ENCODE measurements at regions not wholly inside any gene's neighbourhood (a gene's known extent, or its start where the extent isn't known, plus 50 kb on each side); places are given as distances from the start of the nearest gene placed in this dataset.

GRCh38 chr2:19033240-19033639 lies 325.2 kb downstream of the OSR1 start:
- no peaks in the 10 kb centered on the region for H3K9me3 ChIP-seq (ENCODE audit: insufficient read depth, low read depth, low read length)
- 95% methylated on average over 3 of the region's 3 CpGs for WGBS
- no peaks in the 10 kb centered on the region for H3K4me1 ChIP-seq (ENCODE audit: insufficient read depth, low read length)
- H3K36me3 ChIP-seq (ENCODE audit: insufficient read depth, low read length), result no peaks in the 10 kb centered on the region
- no peak overlapping the region for H3K27ac ChIP-seq (ENCODE audit: low read depth, low read length)
- no peak overlapping the region for H3K4me3 ChIP-seq (ENCODE audit: low read length)
- no peaks in the 10 kb centered on the region for H3K27me3 ChIP-seq (ENCODE audit: insufficient read depth, low read length)
- H3K9ac ChIP-seq (ENCODE audit: low read depth, low read length), result no peak overlapping the region

- Histone ChIP-seq H3K27ac (ENCODE audit: low read depth, low read length) (no peak overlapping the region), H3K36me3 (ENCODE audit: insufficient read depth, low read length) (no peaks in the 10 kb centered on the region), H3K9me3 (ENCODE audit: insufficient read depth, low read depth, low read length) (no peaks in the 10 kb centered on the region), H3K27me3 (ENCODE audit: insufficient read depth, low read length) (no peaks in the 10 kb centered on the region), H3K4me3 (ENCODE audit: low read length) (no peak overlapping the region), H3K4me1 (ENCODE audit: insufficient read depth, low read length) (no peaks in the 10 kb centered on the region), H3K9ac (ENCODE audit: low read depth, low read length) (no peak overlapping the region)
- 87% methylated on average over 1 of the region's 1 CpG for WGBS
These were observed 326.8 kb downstream of the OSR1 start for GRCh38 chr2:19031642-19032041.

- no peaks in the 10 kb centered on the region for H3K9me3 ChIP-seq (ENCODE audit: insufficient read depth, low read depth, low read length)
- H3K4me1 ChIP-seq (ENCODE audit: insufficient read depth, low read length), result no peaks in the 10 kb centered on the region
- H3K9ac ChIP-seq (ENCODE audit: low read depth, low read length), result no peak overlapping the region
- WGBS, result 93% methylated on average over 3 of the region's 3 CpGs
- no peak overlapping the region for H3K4me3 ChIP-seq (ENCODE audit: low read length)
- H3K36me3 ChIP-seq (ENCODE audit: insufficient read depth, low read length), result no peaks in the 10 kb centered on the region
- no peak overlapping the region for H3K27ac ChIP-seq (ENCODE audit: low read depth, low read length)
- no peaks in the 10 kb centered on the region for H3K27me3 ChIP-seq (ENCODE audit: insufficient read depth, low read length)
These were observed 328.8 kb downstream of the OSR1 start for GRCh38 chr2:19029655-19030054.

DNA sequence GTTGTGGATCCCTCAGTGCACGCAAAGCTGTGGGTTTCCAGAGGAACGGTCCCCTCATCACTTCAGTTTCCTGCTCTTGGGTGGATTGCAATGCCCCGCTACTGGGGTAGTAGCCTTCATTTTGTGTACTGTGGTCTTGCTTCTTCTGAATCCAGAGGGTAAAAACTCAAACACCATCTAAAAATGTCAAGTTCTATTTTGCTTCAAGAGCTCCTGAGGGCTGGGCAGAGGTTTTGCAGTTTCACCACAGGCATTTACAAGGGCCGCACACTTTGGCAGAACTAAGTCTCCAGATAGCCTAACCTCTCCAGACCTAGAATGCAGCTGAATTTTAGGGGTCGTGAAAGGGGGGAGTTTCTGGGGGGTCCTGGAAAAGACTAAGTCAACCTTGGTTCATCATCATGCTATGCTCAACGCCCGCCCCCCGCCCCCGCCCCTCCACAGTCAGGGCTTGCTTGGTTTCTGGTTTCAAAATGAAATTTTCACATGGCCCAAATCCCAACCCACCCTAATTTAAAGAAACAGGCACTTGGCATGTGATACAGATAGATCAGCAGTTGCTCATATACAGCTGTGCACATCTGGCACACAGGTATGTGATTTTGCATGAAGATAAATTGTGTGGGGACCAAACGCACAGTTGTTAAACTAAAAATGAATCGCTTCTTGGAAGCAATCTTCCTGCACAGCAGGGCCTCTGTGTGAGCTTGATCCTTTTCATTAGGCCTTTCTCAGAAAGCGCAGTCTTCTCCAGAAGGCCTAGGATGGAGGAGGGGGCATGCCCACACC lies 329.6 kb downstream of the OSR1 start:
- Histone ChIP-seq H3K27me3 (ENCODE audit: insufficient read depth, low read length) (no peaks in the 10 kb centered on the region), H3K36me3 (ENCODE audit: insufficient read depth, low read length) (no peaks in the 10 kb centered on the region), H3K9ac (ENCODE audit: low read depth, low read length) (no peak overlapping the region), H3K4me1 (ENCODE audit: insufficient read depth, low read length) (no peaks in the 10 kb centered on the region), H3K9me3 (ENCODE audit: insufficient read depth, low read depth, low read length) (no peaks in the 10 kb centered on the region), H3K27ac (ENCODE audit: low read depth, low read length) (no peak overlapping the region), H3K4me3 (ENCODE audit: low read length) (no peak overlapping the region)
- WGBS, result 89% methylated on average over 12 of the region's 12 CpGs

DNA sequence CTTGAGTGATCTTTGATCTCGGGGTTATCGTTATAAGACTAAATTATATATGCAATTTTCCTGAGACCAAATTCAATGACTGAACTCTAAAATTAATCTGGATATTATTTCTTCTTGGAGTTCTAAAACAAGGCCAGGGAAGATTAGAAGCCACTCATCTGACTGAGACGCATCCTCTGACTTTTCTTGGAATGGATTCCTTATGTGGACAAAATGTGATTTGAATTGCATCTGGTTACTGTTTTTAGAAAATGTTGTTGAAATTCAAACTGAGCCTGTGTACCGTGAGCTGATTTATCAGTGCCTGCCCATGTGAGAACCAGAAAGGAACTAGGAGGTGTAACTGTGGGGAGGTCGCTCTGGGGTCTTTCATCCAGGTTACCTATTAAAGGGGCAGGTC lies 330.8 kb downstream of the OSR1 start:
- WGBS, result 95% methylated on average over 5 of the region's 5 CpGs
- Histone ChIP-seq H3K4me3 (ENCODE audit: low read length) (no peak overlapping the region), H3K9ac (ENCODE audit: low read depth, low read length) (no peak overlapping the region), H3K9me3 (ENCODE audit: insufficient read depth, low read depth, low read length) (no peaks in the 10 kb centered on the region), H3K36me3 (ENCODE audit: insufficient read depth, low read length) (no peaks in the 10 kb centered on the region), H3K27me3 (ENCODE audit: insufficient read depth, low read length) (no peaks in the 10 kb centered on the region), H3K4me1 (ENCODE audit: insufficient read depth, low read length) (no peaks in the 10 kb centered on the region), H3K27ac (ENCODE audit: low read depth, low read length) (no peak overlapping the region)

DNA sequence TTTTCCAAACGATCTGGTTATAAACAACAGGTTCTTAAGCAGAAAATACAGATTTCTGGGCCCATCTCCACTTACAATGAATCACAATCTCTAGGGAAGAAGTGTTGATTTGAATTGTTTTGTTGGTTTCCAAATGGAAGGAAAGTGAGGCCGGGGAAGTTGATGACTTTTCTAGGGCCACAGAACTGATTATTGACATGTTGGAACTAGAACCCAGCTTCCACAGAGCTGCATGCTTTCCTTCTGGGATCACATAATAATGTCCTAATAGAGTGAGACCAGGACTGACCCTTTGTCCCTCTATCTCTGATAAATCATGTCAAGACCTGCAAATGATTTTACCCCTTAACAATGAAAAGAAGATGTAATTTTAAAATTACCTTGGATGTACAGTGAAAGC lies 332.2 kb downstream of the OSR1 start:
- Histone ChIP-seq H3K9ac (ENCODE audit: low read depth, low read length) (no peak overlapping the region), H3K4me1 (ENCODE audit: insufficient read depth, low read length) (no peaks in the 10 kb centered on the region), H3K36me3 (ENCODE audit: insufficient read depth, low read length) (no peaks in the 10 kb centered on the region), H3K27ac (ENCODE audit: low read depth, low read length) (no peak overlapping the region), H3K4me3 (ENCODE audit: low read length) (no peak overlapping the region), H3K27me3 (ENCODE audit: insufficient read depth, low read length) (no peaks in the 10 kb centered on the region), H3K9me3 (ENCODE audit: insufficient read depth, low read depth, low read length) (no peaks in the 10 kb centered on the region)
- WGBS, result 95% methylated on average over 1 of the region's 2 CpGs

DNA sequence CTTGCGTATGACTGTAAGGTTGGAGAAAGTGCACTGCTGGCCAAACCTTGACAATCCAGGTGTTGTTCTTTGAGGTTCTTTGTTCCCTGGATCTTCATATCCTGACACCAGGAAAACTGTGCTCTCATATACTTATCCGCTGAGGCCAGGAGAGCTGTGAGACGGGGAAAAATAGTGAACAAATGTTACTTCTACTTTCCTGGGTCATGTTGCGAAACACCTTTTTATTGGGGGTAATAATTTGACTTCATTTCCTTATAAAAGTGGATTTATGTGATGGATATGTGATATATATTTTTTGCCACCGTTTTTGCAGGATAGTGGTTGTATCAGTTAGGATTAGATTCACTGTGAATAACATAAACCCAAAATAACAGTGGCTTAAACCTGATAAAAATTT lies 336.1 kb downstream of the OSR1 start:
- Histone ChIP-seq H3K27me3 (ENCODE audit: insufficient read depth, low read length) (no peaks in the 10 kb centered on the region), H3K27ac (ENCODE audit: low read depth, low read length) (no peak overlapping the region), H3K9me3 (ENCODE audit: insufficient read depth, low read depth, low read length) (no peaks in the 10 kb centered on the region), H3K4me1 (ENCODE audit: insufficient read depth, low read length) (peaks cover 5% of the 10 kb centered on the region; the same call in 1 of the 2 replicates), H3K36me3 (ENCODE audit: insufficient read depth, low read length) (no peaks in the 10 kb centered on the region), H3K4me3 (ENCODE audit: low read length) (no peak overlapping the region), H3K9ac (ENCODE audit: low read depth, low read length) (no peak overlapping the region)
- 100% methylated on average over 4 of the region's 5 CpGs for WGBS

- H3K4me3 ChIP-seq (ENCODE audit: low read length), result no peak overlapping the region
- no peaks in the 10 kb centered on the region for H3K36me3 ChIP-seq (ENCODE audit: insufficient read depth, low read length)
These were observed 336.7 kb downstream of the OSR1 start for GRCh38 chr2:19021721-19022120.

GRCh38 chr2:19021100-19021476 lies 337.3 kb downstream of the OSR1 start:
- Histone ChIP-seq H3K27ac (ENCODE audit: low read depth, low read length) (no peak overlapping the region), H3K9ac (ENCODE audit: low read depth, low read length) (no peak overlapping the region), H3K36me3 (ENCODE audit: insufficient read depth, low read length) (no peaks in the 10 kb centered on the region), H3K4me1 (ENCODE audit: insufficient read depth, low read length) (peaks cover 5% of the 10 kb centered on the region; the same call in 1 of the 2 replicates), H3K4me3 (ENCODE audit: low read length) (no peak overlapping the region), H3K9me3 (ENCODE audit: insufficient read depth, low read depth, low read length) (no peaks in the 10 kb centered on the region), H3K27me3 (ENCODE audit: insufficient read depth, low read length) (no peaks in the 10 kb centered on the region)
- 86% methylated on average over 4 of the region's 4 CpGs for WGBS

More at GRCh38 chr2:19021721-19022120, 336.7 kb downstream of the OSR1 start:
- Histone ChIP-seq H3K27ac (ENCODE audit: low read depth, low read length) (no peak overlapping the region), H3K27me3 (ENCODE audit: insufficient read depth, low read length) (no peaks in the 10 kb centered on the region), H3K4me1 (ENCODE audit: insufficient read depth, low read length) (peaks cover 5% of the 10 kb centered on the region; the same call in 1 of the 2 replicates), H3K9me3 (ENCODE audit: insufficient read depth, low read depth, low read length) (no peaks in the 10 kb centered on the region), H3K9ac (ENCODE audit: low read depth, low read length) (no peak overlapping the region)
- WGBS, result 94% methylated on average over 4 of the region's 5 CpGs

GRCh38 chr2:19020144-19021099 lies 338.0 kb downstream of the OSR1 start:
- Histone ChIP-seq H3K4me3 (ENCODE audit: low read length) (no peak overlapping the region), H3K9me3 (ENCODE audit: insufficient read depth, low read depth, low read length) (no peaks in the 10 kb centered on the region), H3K36me3 (ENCODE audit: insufficient read depth, low read length) (no peaks in the 10 kb centered on the region), H3K9ac (ENCODE audit: low read depth, low read length) (no peak overlapping the region), H3K4me1 (ENCODE audit: insufficient read depth, low read length) (peaks cover 5% of the 10 kb centered on the region; the same call in 1 of the 2 replicates), H3K27ac (ENCODE audit: low read depth, low read length) (no peak overlapping the region), H3K27me3 (ENCODE audit: insufficient read depth, low read length) (no peaks in the 10 kb centered on the region)
- 91% methylated on average over 11 of the region's 11 CpGs for WGBS

DNA sequence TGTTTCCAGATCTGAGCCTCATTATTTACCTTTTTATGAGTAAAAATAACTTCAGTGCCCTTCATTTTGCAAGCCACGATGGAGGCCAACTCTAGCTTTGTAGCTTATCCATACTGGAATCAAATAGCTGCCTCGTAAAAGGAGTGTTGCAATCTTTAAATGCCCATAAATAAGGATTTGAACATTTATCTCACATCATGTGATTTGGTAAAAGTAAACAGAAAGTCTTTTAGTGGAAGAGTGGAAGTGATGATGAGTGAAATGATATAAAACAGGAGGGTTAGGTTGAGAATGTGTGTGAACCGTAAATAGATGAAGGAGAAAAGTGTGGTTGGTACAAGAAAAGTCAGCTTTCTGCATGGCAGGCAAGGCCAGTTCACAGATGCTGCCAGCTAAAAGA lies 348.9 kb downstream of the OSR1 start:
- no peaks in the 10 kb centered on the region for H3K4me1 ChIP-seq (ENCODE audit: insufficient read depth, low read length)
- 99% methylated on average over 3 of the region's 3 CpGs for WGBS
- H3K9ac ChIP-seq (ENCODE audit: low read depth, low read length), result no peak overlapping the region
- H3K27ac ChIP-seq (ENCODE audit: low read depth, low read length), result no peak overlapping the region
- H3K27me3 ChIP-seq (ENCODE audit: insufficient read depth, low read length), result no peaks in the 10 kb centered on the region
- H3K36me3 ChIP-seq (ENCODE audit: insufficient read depth, low read length), result no peaks in the 10 kb centered on the region
- no peak overlapping the region for H3K4me3 ChIP-seq (ENCODE audit: low read length)
- no peaks in the 10 kb centered on the region for H3K9me3 ChIP-seq (ENCODE audit: insufficient read depth, low read depth, low read length)

Data from HUES64 (cell line).